Testis (tissue), 2 donors: ENCODE measurements at regions not wholly inside any gene's neighbourhood (a gene's known extent, or its start where the extent isn't known, plus 50 kb on each side); places are given as distances from the start of the nearest gene placed in this dataset.
"Not testable (repeated sequence)": the region's sequence is repeated elsewhere in the genome, so short reads cannot be mapped to it uniquely, and the experiment has no call there.

Experiments
- DNase-seq: peaks from one replicate; pipeline ENCODE4 v3.0.0-alpha.2; 2019
- H3K27ac ChIP-seq, 2 donors: fragments of 200-600 bp; sonication (generic); one replicate each; pipeline ENCODE4 v1.5.1; 2019
- H3K27me3 ChIP-seq: fragments of 200-600 bp; sonication (generic); one replicate; pipeline ENCODE4 v1.5.1; 2019
- H3K36me3 ChIP-seq: fragments of 200-600 bp; sonication (generic); one replicate; pipeline ENCODE4 v1.5.1; 2017; ENCODE audit warnings: low read depth; ENCODE audit errors: missing control alignments
- H3K4me1 ChIP-seq: fragments of 200-600 bp; sonication (generic); one replicate; pipeline ENCODE4 v1.5.1; 2019
- H3K4me3 ChIP-seq, 2 donors: fragments of 200-600 bp; sonication (generic); one replicate each; pipeline ENCODE4 v1.5.1; 2017 to 2019
- H3K9me3 ChIP-seq: fragments of 200-600 bp; sonication (generic); one replicate; pipeline ENCODE4 v1.5.1; 2017
- POLR2A ChIP-seq: fragments of 450-650 bp; IDR thresholded peaks from one replicate; pipeline ENCODE4 v1.6.1; 2017; ENCODE audit warnings: antibody characterized with exemption, mild to moderate bottlenecking, moderate library complexity
- WGBS, 2 donors: methylation state at CpG; one replicate each; pipeline ENCODE4 v1.1.5; 2018; 5-methylcytosine and 5-hydroxymethylcytosine counted together
- intact Hi-C: fragments of 100-400 bp; cut with DNase I; formaldehyde crosslinking; loops from one replicate; pipeline ENCODE4 v1.15.1; 2023; ENCODE audit warnings: low total_unique reads
- TF ChIP-seq, protein P1 (sequence below), 3 experiments: fragments of 450-650 bp in 2 of 3; fragments of 200-600 bp in 1 of 3; sonication (generic) in 1 of 3; IDR thresholded peaks; one replicate each; pipeline ENCODE4 v1.5.1; 2016 to 2019; ENCODE audit warnings: antibody characterized with exemption in 3 of 3, mild to moderate bottlenecking in 2 of 3, moderate library complexity in 1 of 3

DNA sequence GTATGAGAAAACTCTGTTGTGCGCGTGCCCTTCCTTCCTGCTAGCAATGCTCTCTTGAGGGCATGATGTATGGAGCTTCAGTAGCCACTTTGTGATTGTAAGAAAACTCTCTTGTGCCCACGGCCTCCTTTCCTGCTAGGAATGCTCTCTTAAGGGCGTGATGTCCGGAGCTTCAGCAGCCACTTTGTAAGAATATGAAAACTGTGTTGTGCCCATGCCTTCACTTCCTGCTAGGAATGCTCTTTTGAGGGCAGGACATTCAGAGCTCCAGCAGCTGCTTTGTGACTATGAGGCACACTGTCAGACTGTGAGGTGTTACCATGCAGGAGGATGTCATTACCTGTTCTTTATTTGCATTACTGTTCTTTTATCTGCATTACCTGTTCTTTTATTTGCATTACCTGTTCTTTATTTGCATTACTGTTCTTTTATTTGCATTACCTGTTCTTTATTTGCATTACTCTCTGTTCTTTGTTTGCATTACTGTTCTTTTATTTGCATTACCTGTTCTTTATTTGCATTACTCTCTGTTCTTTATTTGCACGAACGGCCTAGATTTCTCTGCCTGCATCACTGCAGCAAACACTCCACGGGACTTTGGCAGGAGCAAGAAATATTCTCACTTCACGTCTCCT, 166.7 kb downstream of the CRLF2 start:
- H3K4me1 ChIP-seq, result no peaks in the 10 kb centered on the region
- intact Hi-C loops, result no loop called here
- no peaks in the 10 kb centered on the region for H3K9me3 ChIP-seq
- H3K27ac ChIP-seq, result no peak overlapping the region
- TF ChIP-seq POLR2A, result no peak
- no peaks in the 10 kb centered on the region for H3K27me3 ChIP-seq
- WGBS, 2 donors, result 91 to 94% methylated on average over 9 of the region's 9 CpGs
- DNase-seq, result no peak
- no peaks in the 10 kb centered on the region for H3K36me3 ChIP-seq
- H3K4me3 ChIP-seq, result no peak overlapping the region

DNA sequence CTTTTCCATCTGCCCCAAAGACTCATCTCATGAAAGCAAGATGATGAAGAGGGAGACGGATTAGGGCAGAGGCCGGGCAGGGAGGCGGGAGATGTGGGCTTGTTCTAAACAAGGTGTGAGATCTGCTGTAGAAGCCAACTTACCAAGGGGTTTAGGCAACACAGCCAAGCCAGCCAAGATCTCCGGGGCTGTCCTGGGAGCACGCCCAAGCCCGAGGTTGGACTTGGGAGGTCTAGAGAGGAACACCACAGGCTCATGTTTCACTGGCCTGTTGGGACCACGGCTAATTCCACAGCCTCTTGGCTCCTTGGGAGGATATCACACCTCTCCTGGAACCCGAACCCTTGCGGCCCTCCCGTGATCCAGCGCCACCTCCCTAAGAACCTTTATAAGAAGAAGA, 171.4 kb downstream of the CRLF2 start:
- no peaks in the 10 kb centered on the region for H3K9me3 ChIP-seq
- no peaks in the 10 kb centered on the region for H3K4me1 ChIP-seq
- no peaks in the 10 kb centered on the region for H3K36me3 ChIP-seq
- no peaks in the 10 kb centered on the region for H3K27me3 ChIP-seq
- no peak for DNase-seq
- TF ChIP-seq, protein P1, sequence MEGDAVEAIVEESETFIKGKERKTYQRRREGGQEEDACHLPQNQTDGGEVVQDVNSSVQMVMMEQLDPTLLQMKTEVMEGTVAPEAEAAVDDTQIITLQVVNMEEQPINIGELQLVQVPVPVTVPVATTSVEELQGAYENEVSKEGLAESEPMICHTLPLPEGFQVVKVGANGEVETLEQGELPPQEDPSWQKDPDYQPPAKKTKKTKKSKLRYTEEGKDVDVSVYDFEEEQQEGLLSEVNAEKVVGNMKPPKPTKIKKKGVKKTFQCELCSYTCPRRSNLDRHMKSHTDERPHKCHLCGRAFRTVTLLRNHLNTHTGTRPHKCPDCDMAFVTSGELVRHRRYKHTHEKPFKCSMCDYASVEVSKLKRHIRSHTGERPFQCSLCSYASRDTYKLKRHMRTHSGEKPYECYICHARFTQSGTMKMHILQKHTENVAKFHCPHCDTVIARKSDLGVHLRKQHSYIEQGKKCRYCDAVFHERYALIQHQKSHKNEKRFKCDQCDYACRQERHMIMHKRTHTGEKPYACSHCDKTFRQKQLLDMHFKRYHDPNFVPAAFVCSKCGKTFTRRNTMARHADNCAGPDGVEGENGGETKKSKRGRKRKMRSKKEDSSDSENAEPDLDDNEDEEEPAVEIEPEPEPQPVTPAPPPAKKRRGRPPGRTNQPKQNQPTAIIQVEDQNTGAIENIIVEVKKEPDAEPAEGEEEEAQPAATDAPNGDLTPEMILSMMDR (IDR thresholded peaks at IDR 0.05), result no peak
- no peak for TF ChIP-seq POLR2A
- no peak overlapping the region for H3K27ac ChIP-seq
- H3K4me3 ChIP-seq, result no peak overlapping the region
- intact Hi-C loops, result no loop called here
- WGBS, 2 donors, result 80 to 83% methylated on average over 11 of the region's 11 CpGs

DNA sequence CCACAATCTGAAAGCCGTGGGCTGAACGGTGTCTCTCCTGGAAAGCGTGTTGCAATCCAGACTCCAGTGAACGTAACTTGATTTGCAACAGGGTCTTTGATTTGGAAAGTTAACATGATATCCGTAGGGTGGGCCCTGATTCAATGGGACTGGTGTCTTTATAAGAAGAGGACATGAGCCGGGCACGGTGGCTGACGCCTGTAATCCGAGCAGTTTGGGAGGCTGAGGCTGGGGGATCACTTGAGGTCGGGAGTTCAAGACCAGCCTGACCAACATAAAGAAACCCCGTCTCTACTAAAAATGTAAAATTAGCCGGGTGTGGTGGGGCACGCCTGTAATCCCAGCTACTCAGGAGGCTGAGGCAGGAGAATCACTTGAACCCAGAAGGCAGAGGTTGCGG, 176.5 kb downstream of the CRLF2 start:
- WGBS, 2 donors, result 88 to 90% methylated on average over 14 of the region's 14 CpGs
- intact Hi-C loops, H3K9me3 ChIP-seq: not testable (repeated sequence)

DNA sequence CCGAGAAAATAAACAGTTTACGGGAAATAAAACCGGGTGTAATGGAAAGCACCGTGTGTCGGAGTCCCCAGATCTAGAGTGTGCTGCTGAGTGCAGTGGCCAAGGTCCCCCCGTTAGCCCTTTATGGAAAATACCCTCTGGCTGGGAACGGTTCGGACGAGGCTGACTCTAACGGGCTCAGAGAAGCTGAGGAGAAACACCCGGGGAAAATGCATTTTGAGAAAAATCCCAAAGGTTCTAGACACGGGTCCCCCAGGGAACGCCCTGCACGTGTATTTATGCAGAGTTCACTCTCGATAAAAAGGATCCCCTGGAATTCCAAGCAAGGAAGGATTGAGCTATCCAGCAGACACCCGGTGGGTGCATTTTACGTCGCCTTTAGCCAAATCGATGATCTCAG, 177.2 kb downstream of the CRLF2 start:
- intact Hi-C loops, result no loop called here
- DNase-seq, result no peak
- H3K9me3 ChIP-seq, result no peaks in the 10 kb centered on the region

More for the DNA sequence above, 176.5 kb downstream of the CRLF2 start:
- not testable (repeated sequence) for H3K27ac ChIP-seq, H3K27me3 ChIP-seq, H3K36me3 ChIP-seq, H3K4me3 ChIP-seq, H3K4me1 ChIP-seq, DNase-seq

DNA sequence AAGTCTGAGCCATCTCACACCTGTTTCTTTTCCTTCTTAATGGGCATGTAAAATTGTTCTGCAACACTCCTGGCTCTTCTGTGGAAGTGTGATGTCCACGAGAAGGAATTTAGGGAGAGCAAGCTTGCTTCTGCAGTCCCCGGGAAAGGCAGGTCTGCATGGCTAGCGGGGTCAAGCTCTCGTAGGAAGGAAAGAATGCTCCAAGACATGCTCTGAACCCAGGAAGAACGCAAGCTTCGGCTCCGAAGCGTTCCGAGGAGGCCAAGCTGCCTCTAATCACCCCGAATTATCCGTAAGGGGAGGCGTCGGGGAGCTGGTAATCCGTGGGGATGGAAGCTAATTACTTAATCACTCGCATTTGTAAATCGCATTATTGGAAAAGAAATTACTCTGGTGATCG, 177.7 kb downstream of the CRLF2 start:
- WGBS, 2 donors, result 62 to 69% methylated on average over 17 of the region's 17 CpGs
- intact Hi-C loops, result no loop called here
- no peaks in the 10 kb centered on the region for H3K9me3 ChIP-seq

More for the DNA sequence above, 177.2 kb downstream of the CRLF2 start:
- Histone ChIP-seq H3K27me3 (no peaks in the 10 kb centered on the region), H3K4me3 (no peak overlapping the region), H3K4me1 (no peaks in the 10 kb centered on the region), H3K36me3 (no peaks in the 10 kb centered on the region), H3K27ac (no peak overlapping the region)
- TF ChIP-seq, protein P1 (IDR thresholded peaks at IDR 0.05), result no peak
- no peak for TF ChIP-seq POLR2A
- 65 to 72% methylated on average over 19 of the region's 19 CpGs for WGBS, 2 donors

More for the DNA sequence above, 177.7 kb downstream of the CRLF2 start:
- Histone ChIP-seq H3K27me3 (no peaks in the 10 kb centered on the region), H3K4me1 (no peaks in the 10 kb centered on the region), H3K36me3 (no peaks in the 10 kb centered on the region), H3K4me3 (no peak overlapping the region), H3K27ac (no peak overlapping the region)
- TF ChIP-seq, protein P1 (IDR thresholded peaks at IDR 0.05), result no peak
- no peak for TF ChIP-seq POLR2A
- DNase-seq, result no peak
